Trophoblast cell (in vitro differentiated cells and primary cell): ENCODE measurements at regions not wholly inside any gene's neighbourhood (a gene's known extent, or its start where the extent isn't known, plus 50 kb on each side); places are given as distances from the start of the nearest gene placed in this dataset.

Experiments used
- DNase-seq, 2 donors: peaks; one replicate each; pipeline ENCODE4 v3.0.0-alpha.2; 2016
- H2AFZ ChIP-seq: 2 replicates; pipeline ENCODE4 v1.6.1; 2013; ENCODE audit warnings: low read length, moderate library complexity, mild to moderate bottlenecking; ENCODE audit not compliant: insufficient read depth, poor library complexity
- H2AK5ac ChIP-seq: 2 replicates; pipeline ENCODE4 v1.6.1; 2013; ENCODE audit warnings: mild to moderate bottlenecking, low read length
- H2BK120ac ChIP-seq: 2 replicates; pipeline ENCODE4 v1.6.1; 2013; ENCODE audit warnings: low read length, mild to moderate bottlenecking, moderate library complexity; ENCODE audit not compliant: insufficient read depth, poor library complexity
- H2BK12ac ChIP-seq: 2 replicates; pipeline ENCODE4 v1.6.1; 2013; ENCODE audit warnings: mild to moderate bottlenecking, low read length, moderate library complexity
- H2BK5ac ChIP-seq: 2 replicates; pipeline ENCODE4 v1.6.1; 2013; ENCODE audit warnings: low read length, low read depth, moderate library complexity, mild to moderate bottlenecking; ENCODE audit not compliant: poor library complexity
- H3K14ac ChIP-seq: 2 replicates; pipeline ENCODE4 v1.6.1; 2013; ENCODE audit warnings: mild to moderate bottlenecking, low read length
- H3K18ac ChIP-seq: 2 replicates; pipeline ENCODE4 v1.6.1; 2013; ENCODE audit warnings: mild to moderate bottlenecking, low read length
- H3K23ac ChIP-seq: 2 replicates; pipeline ENCODE4 v1.6.1; 2013; ENCODE audit warnings: low read length
- H3K27ac ChIP-seq: 2 replicates; pipeline ENCODE4 v1.5.1; 2013; ENCODE audit warnings: low read depth, mild to moderate bottlenecking, inconsistent platforms, low read length, moderate library complexity
- H3K27me3 ChIP-seq: 2 replicates; pipeline ENCODE4 v1.6.1; 2013; ENCODE audit warnings: inconsistent platforms, mild to moderate bottlenecking, low read length, moderate library complexity; ENCODE audit not compliant: insufficient read depth
- H3K36me3 ChIP-seq, 2 experiments: 1 replicate in 1 of 2; 2 replicates in 1 of 2; pipeline ENCODE4 v1.6.1; 2013; ENCODE audit warnings: low read length in 2 of 2, mild to moderate bottlenecking in 2 of 2, moderate library complexity in 1 of 2; ENCODE audit not compliant: insufficient read depth in 2 of 2, control insufficient read depth in 1 of 2
- H3K4ac ChIP-seq: 2 replicates; pipeline ENCODE4 v1.6.1; 2013; ENCODE audit warnings: low read depth, mild to moderate bottlenecking, low read length, moderate library complexity
- H3K4me1 ChIP-seq, 2 experiments: 1 replicate in 1 of 2; 2 replicates in 1 of 2; pipeline ENCODE4 v1.6.1; 2013; ENCODE audit warnings: low read length in 2 of 2, mild to moderate bottlenecking in 2 of 2, moderate library complexity in 1 of 2; ENCODE audit not compliant: insufficient read depth in 2 of 2, control insufficient read depth in 1 of 2
- H3K4me2 ChIP-seq: 2 replicates; pipeline ENCODE4 v1.6.1; 2013; ENCODE audit warnings: inconsistent platforms, mild to moderate bottlenecking, low read length, moderate library complexity
- H3K4me3 ChIP-seq: 2 replicates; pipeline ENCODE4 v1.5.1; 2013; ENCODE audit warnings: mild to moderate bottlenecking, low read depth, low read length, inconsistent platforms
- H3K79me1 ChIP-seq: one replicate; pipeline ENCODE4 v1.6.1; 2013; ENCODE audit warnings: low read length
- H3K79me2 ChIP-seq: 2 replicates; pipeline ENCODE4 v1.6.1; 2013; ENCODE audit warnings: low read length, mild to moderate bottlenecking; ENCODE audit not compliant: control insufficient read depth, insufficient read depth, poor library complexity
- H3K9ac ChIP-seq: 2 replicates; pipeline ENCODE4 v1.6.1; 2013; ENCODE audit warnings: mild to moderate bottlenecking, low read length
- H3K9me3 ChIP-seq: 2 replicates; pipeline ENCODE4 v1.6.1; 2013; ENCODE audit warnings: low read depth, mild to moderate bottlenecking, control low read depth, inconsistent platforms, low read length; ENCODE audit not compliant: insufficient read depth
- H4K12ac ChIP-seq: 2 replicates; pipeline ENCODE4 v1.6.1; 2013; ENCODE audit warnings: low read depth, mild to moderate bottlenecking, low read length, moderate library complexity
- H4K8ac ChIP-seq: 2 replicates; pipeline ENCODE4 v1.6.1; 2013; ENCODE audit warnings: low read depth, mild to moderate bottlenecking, low read length, moderate library complexity
- H4K91ac ChIP-seq: one replicate; pipeline ENCODE4 v1.6.1; 2013; ENCODE audit warnings: low read depth, mild to moderate bottlenecking, low read length, moderate library complexity
- WGBS: extraction: QIAGEN DNeasy Blood & Tissue Kit; methylation state at CpG from one replicate; pipeline ENCODE4 v1.1.7; 2013; ENCODE audit warnings: missing lambda C conversion rate; ENCODE audit not compliant: insufficient read length, insufficient coverage; ENCODE audit errors: extremely low coverage; 5-methylcytosine and 5-hydroxymethylcytosine counted together

- H2BK5ac ChIP-seq: no peak overlapping the region
- WGBS: no CpG with 5 or more reads among the region's 5 CpGs
- no peaks in the 10 kb centered on the region for H3K27me3 ChIP-seq
Measured at GRCh38 chr1:112242470-112242869, 153.5 kb upstream of the CTTNBP2NL start.

GRCh38 chr1:112244131-112244530 is 151.9 kb upstream of the CTTNBP2NL start:
- Histone ChIP-seq H3K27ac (no peak overlapping the region), H4K91ac (no peak overlapping the region), H4K8ac (no peak overlapping the region), H2BK5ac (no peak overlapping the region), H3K27me3 (no peaks in the 10 kb centered on the region), H3K4me1 (no peaks in the 10 kb centered on the region), H3K4me3 (no peak overlapping the region), H3K36me3 (no peaks in the 10 kb centered on the region), H3K14ac (no peak overlapping the region), H4K12ac (no peak overlapping the region), H3K4ac (no peak overlapping the region), H3K23ac (no peak overlapping the region), H2BK12ac (no peak overlapping the region), H3K4me2 (no peak overlapping the region), H3K9ac (no peak overlapping the region), H3K79me2 (no peaks in the 10 kb centered on the region), H2AFZ (no peak overlapping the region), H3K18ac (no peak overlapping the region), H3K9me3 (peaks cover 2% of the 10 kb centered on the region), H2AK5ac (no peak overlapping the region), H3K79me1 (no peaks in the 10 kb centered on the region), H2BK120ac (no peak overlapping the region)
- no CpG with 5 or more reads among the region's 3 CpGs for WGBS
- no peak for DNase-seq

More at GRCh38 chr1:112242470-112242869, 153.5 kb upstream of the CTTNBP2NL start:
- Histone ChIP-seq H3K18ac (no peak overlapping the region), H2AFZ (no peak overlapping the region), H3K4me2 (no peak overlapping the region), H3K14ac (no peak overlapping the region), H3K23ac (no peak overlapping the region), H2AK5ac (no peak overlapping the region), H2BK120ac (no peak overlapping the region), H2BK12ac (no peak overlapping the region), H3K36me3 (no peaks in the 10 kb centered on the region), H3K4me1 (no peaks in the 10 kb centered on the region), H3K27ac (no peak overlapping the region), H3K79me2 (no peaks in the 10 kb centered on the region), H4K8ac (no peak overlapping the region), H4K12ac (no peak overlapping the region), H3K79me1 (no peaks in the 10 kb centered on the region), H4K91ac (no peak overlapping the region), H3K4me3 (no peak overlapping the region), H3K9ac (no peak overlapping the region), H3K9me3 (peaks cover 2% of the 10 kb centered on the region), H3K4ac (no peak overlapping the region)
- no peak for DNase-seq

GRCh38 chr1:112245114-112245513 is 150.9 kb upstream of the CTTNBP2NL start:
- DNase-seq: no peak
- no CpG with 5 or more reads among the region's 2 CpGs for WGBS
- no peaks in the 10 kb centered on the region for H3K4me1 ChIP-seq

GRCh38 chr1:112247036-112247597 is 148.9 kb upstream of the CTTNBP2NL start:
- no peak overlapping the region for H2AFZ ChIP-seq
- H3K79me2 ChIP-seq: no peaks in the 10 kb centered on the region
- H4K91ac ChIP-seq: no peak overlapping the region
- no peak overlapping the region for H2BK5ac ChIP-seq
- H3K4me3 ChIP-seq: no peak overlapping the region
- H4K8ac ChIP-seq: no peak overlapping the region
- no peak overlapping the region for H4K12ac ChIP-seq
- no peak overlapping the region for H3K14ac ChIP-seq
- H2BK120ac ChIP-seq: no peak overlapping the region
- H3K18ac ChIP-seq: no peak overlapping the region
- no peak overlapping the region for H3K9ac ChIP-seq
- H2AK5ac ChIP-seq: no peak overlapping the region
- no peaks in the 10 kb centered on the region for H3K27me3 ChIP-seq
- H3K23ac ChIP-seq: no peak overlapping the region
- DNase-seq: no peak
- H2BK12ac ChIP-seq: no peak overlapping the region
- no peak overlapping the region for H3K4me2 ChIP-seq
- no peaks in the 10 kb centered on the region for H3K9me3 ChIP-seq
- no peaks in the 10 kb centered on the region for H3K4me1 ChIP-seq
- H3K36me3 ChIP-seq: no peaks in the 10 kb centered on the region
- H3K27ac ChIP-seq: no peak overlapping the region
- no CpG with 5 or more reads among the region's 2 CpGs for WGBS
- H3K79me1 ChIP-seq: no peaks in the 10 kb centered on the region
- H3K4ac ChIP-seq: no peak overlapping the region

More at GRCh38 chr1:112245114-112245513, 150.9 kb upstream of the CTTNBP2NL start:
- peaks cover 2% of the 10 kb centered on the region for H3K9me3 ChIP-seq
- no peak overlapping the region for H3K9ac ChIP-seq
- no peak overlapping the region for H4K12ac ChIP-seq
- H3K23ac ChIP-seq: no peak overlapping the region
- H3K27me3 ChIP-seq: no peaks in the 10 kb centered on the region
- no peak overlapping the region for H3K4me3 ChIP-seq
- H3K79me2 ChIP-seq: no peaks in the 10 kb centered on the region
- no peak overlapping the region for H3K4me2 ChIP-seq
- no peak overlapping the region for H2BK5ac ChIP-seq
- no peaks in the 10 kb centered on the region for H3K36me3 ChIP-seq
- no peak overlapping the region for H3K27ac ChIP-seq
- no peak overlapping the region for H2BK12ac ChIP-seq
- H4K8ac ChIP-seq: no peak overlapping the region
- H4K91ac ChIP-seq: no peak overlapping the region
- no peak overlapping the region for H3K4ac ChIP-seq
- no peak overlapping the region for H3K18ac ChIP-seq
- no peak overlapping the region for H2BK120ac ChIP-seq
- no peaks in the 10 kb centered on the region for H3K79me1 ChIP-seq
- H2AK5ac ChIP-seq: no peak overlapping the region
- no peak overlapping the region for H3K14ac ChIP-seq
- no peak overlapping the region for H2AFZ ChIP-seq
